ENCODE measurements at regions not wholly inside any gene's neighbourhood (a gene's known extent, or its start where the extent isn't known, plus 50 kb on each side); places are given as distances from the start of the nearest gene placed in this dataset.
"Not testable (repeated sequence)": the region's sequence is repeated elsewhere in the genome, so short reads cannot be mapped to it uniquely, and the experiment has no call there.

- Histone ChIP-seq H3K4me1 (ENCODE audit: control insufficient read depth, insufficient read depth, low read length, poor library complexity, severe bottlenecking) (no peaks in the 10 kb centered on the region), H3K9me3 (ENCODE audit: control insufficient read depth, low read length) (no peaks in the 10 kb centered on the region), H3K4me3 (ENCODE audit: insufficient read depth, low read depth, low read length, poor library complexity, severe bottlenecking) (no peak overlapping the region), H3K27me3 (replicated peaks; ENCODE audit: control insufficient read depth, insufficient read depth, low read length, poor library complexity, severe bottlenecking) (no peaks in the 10 kb centered on the region), H3K27ac (ENCODE audit: insufficient read depth, low read length, poor library complexity, severe bottlenecking) (no peak overlapping the region), H3K36me3 (ENCODE audit: control insufficient read depth, insufficient read depth, low read length) (no peaks in the 10 kb centered on the region)
- DNase-seq = no peak
Measured at GRCh38 chr5:118439831-118440230, 548.5 kb downstream of the DTWD2 start.

GRCh38 chr5:118435131-118435530, 553.2 kb downstream of the DTWD2 start:
- H3K4me1 ChIP-seq (ENCODE audit: control insufficient read depth, insufficient read depth, low read length, poor library complexity, severe bottlenecking) = no peaks in the 10 kb centered on the region
- no peak overlapping the region for H3K4me3 ChIP-seq (ENCODE audit: insufficient read depth, low read depth, low read length, poor library complexity, severe bottlenecking)
- no peaks in the 10 kb centered on the region for H3K36me3 ChIP-seq (ENCODE audit: control insufficient read depth, insufficient read depth, low read length)
- no peak overlapping the region for H3K27ac ChIP-seq (ENCODE audit: insufficient read depth, low read length, poor library complexity, severe bottlenecking)
- no peak for DNase-seq
- H3K9me3 ChIP-seq (ENCODE audit: control insufficient read depth, low read length) = no peaks in the 10 kb centered on the region
- H3K27me3 ChIP-seq (replicated peaks; ENCODE audit: control insufficient read depth, insufficient read depth, low read length, poor library complexity, severe bottlenecking) = no peaks in the 10 kb centered on the region

- Histone ChIP-seq H3K27ac (ENCODE audit: insufficient read depth, low read length, poor library complexity, severe bottlenecking) (no peak overlapping the region), H3K9me3 (ENCODE audit: control insufficient read depth, low read length) (no peaks in the 10 kb centered on the region), H3K4me3 (ENCODE audit: insufficient read depth, low read depth, low read length, poor library complexity, severe bottlenecking) (no peak overlapping the region), H3K4me1 (ENCODE audit: control insufficient read depth, insufficient read depth, low read length, poor library complexity, severe bottlenecking) (no peaks in the 10 kb centered on the region), H3K36me3 (ENCODE audit: control insufficient read depth, insufficient read depth, low read length) (no peaks in the 10 kb centered on the region), H3K27me3 (replicated peaks; ENCODE audit: control insufficient read depth, insufficient read depth, low read length, poor library complexity, severe bottlenecking) (no peaks in the 10 kb centered on the region)
- no peak for DNase-seq
Measured at GRCh38 chr5:118434522-118434921, 553.8 kb downstream of the DTWD2 start.

- H3K27me3 ChIP-seq (replicated peaks; ENCODE audit: control insufficient read depth, insufficient read depth, low read length, poor library complexity, severe bottlenecking) = no peaks in the 10 kb centered on the region
- no peak overlapping the region for H3K27ac ChIP-seq (ENCODE audit: insufficient read depth, low read length, poor library complexity, severe bottlenecking)
- no peak overlapping the region for H3K4me3 ChIP-seq (ENCODE audit: insufficient read depth, low read depth, low read length, poor library complexity, severe bottlenecking)
- no peaks in the 10 kb centered on the region for H3K9me3 ChIP-seq (ENCODE audit: control insufficient read depth, low read length)
- no peak for DNase-seq
- no peaks in the 10 kb centered on the region for H3K36me3 ChIP-seq (ENCODE audit: control insufficient read depth, insufficient read depth, low read length)
- H3K4me1 ChIP-seq (ENCODE audit: control insufficient read depth, insufficient read depth, low read length, poor library complexity, severe bottlenecking) = no peaks in the 10 kb centered on the region
Measured at GRCh38 chr5:118430076-118430475, 558.3 kb downstream of the DTWD2 start.

GRCh38 chr5:118407958-118408357, 580.4 kb downstream of the DTWD2 start:
- Histone ChIP-seq H3K9me3 (ENCODE audit: control insufficient read depth, low read length) (no peaks in the 10 kb centered on the region), H3K4me1 (ENCODE audit: control insufficient read depth, insufficient read depth, low read length, poor library complexity, severe bottlenecking) (no peaks in the 10 kb centered on the region), H3K4me3 (ENCODE audit: insufficient read depth, low read depth, low read length, poor library complexity, severe bottlenecking) (no peak overlapping the region), H3K27ac (ENCODE audit: insufficient read depth, low read length, poor library complexity, severe bottlenecking) (no peak overlapping the region), H3K27me3 (replicated peaks; ENCODE audit: control insufficient read depth, insufficient read depth, low read length, poor library complexity, severe bottlenecking) (no peaks in the 10 kb centered on the region), H3K36me3 (ENCODE audit: control insufficient read depth, insufficient read depth, low read length) (no peaks in the 10 kb centered on the region)
- no peak for DNase-seq

- H3K27ac ChIP-seq (ENCODE audit: insufficient read depth, low read length, poor library complexity, severe bottlenecking) = no peak overlapping the region
- H3K4me1 ChIP-seq (ENCODE audit: control insufficient read depth, insufficient read depth, low read length, poor library complexity, severe bottlenecking) = no peaks in the 10 kb centered on the region
- no peaks in the 10 kb centered on the region for H3K9me3 ChIP-seq (ENCODE audit: control insufficient read depth, low read length)
- no peak for DNase-seq
- no peak overlapping the region for H3K4me3 ChIP-seq (ENCODE audit: insufficient read depth, low read depth, low read length, poor library complexity, severe bottlenecking)
- H3K27me3 ChIP-seq (replicated peaks; ENCODE audit: control insufficient read depth, insufficient read depth, low read length, poor library complexity, severe bottlenecking) = no peaks in the 10 kb centered on the region
- H3K36me3 ChIP-seq (ENCODE audit: control insufficient read depth, insufficient read depth, low read length) = no peaks in the 10 kb centered on the region
Measured at GRCh38 chr5:118405650-118406061, 582.7 kb downstream of the DTWD2 start.

- H3K36me3 ChIP-seq (ENCODE audit: control insufficient read depth, insufficient read depth, low read length) = no peaks in the 10 kb centered on the region
- H3K4me3 ChIP-seq (ENCODE audit: insufficient read depth, low read depth, low read length, poor library complexity, severe bottlenecking) = no peak overlapping the region
- H3K27ac ChIP-seq (ENCODE audit: insufficient read depth, low read length, poor library complexity, severe bottlenecking) = no peak overlapping the region
- DNase-seq = no peak
- H3K4me1 ChIP-seq (ENCODE audit: control insufficient read depth, insufficient read depth, low read length, poor library complexity, severe bottlenecking) = no peaks in the 10 kb centered on the region
- no peaks in the 10 kb centered on the region for H3K27me3 ChIP-seq (replicated peaks; ENCODE audit: control insufficient read depth, insufficient read depth, low read length, poor library complexity, severe bottlenecking)
- H3K9me3 ChIP-seq (ENCODE audit: control insufficient read depth, low read length) = no peaks in the 10 kb centered on the region
Measured at GRCh38 chr5:118397236-118397635, 591.1 kb downstream of the DTWD2 start.

GRCh38 chr5:118392491-118392890, 595.9 kb downstream of the DTWD2 start:
- no peaks in the 10 kb centered on the region for H3K36me3 ChIP-seq (ENCODE audit: control insufficient read depth, insufficient read depth, low read length)
- no peak for DNase-seq
- H3K4me3 ChIP-seq (ENCODE audit: insufficient read depth, low read depth, low read length, poor library complexity, severe bottlenecking) = no peak overlapping the region

GRCh38 chr5:118382931-118383330, 605.4 kb downstream of the DTWD2 start:
- H3K27ac ChIP-seq (ENCODE audit: insufficient read depth, low read length, poor library complexity, severe bottlenecking); H3K4me3 ChIP-seq (ENCODE audit: insufficient read depth, low read depth, low read length, poor library complexity, severe bottlenecking); H3K9me3 ChIP-seq (ENCODE audit: control insufficient read depth, low read length); H3K36me3 ChIP-seq (ENCODE audit: control insufficient read depth, insufficient read depth, low read length); DNase-seq; H3K27me3 ChIP-seq (replicated peaks; ENCODE audit: control insufficient read depth, insufficient read depth, low read length, poor library complexity, severe bottlenecking); H3K4me1 ChIP-seq (ENCODE audit: control insufficient read depth, insufficient read depth, low read length, poor library complexity, severe bottlenecking): not testable (repeated sequence)

More at GRCh38 chr5:118392491-118392890, 595.9 kb downstream of the DTWD2 start:
- Histone ChIP-seq H3K9me3 (ENCODE audit: control insufficient read depth, low read length) (no peaks in the 10 kb centered on the region), H3K4me1 (ENCODE audit: control insufficient read depth, insufficient read depth, low read length, poor library complexity, severe bottlenecking) (no peaks in the 10 kb centered on the region), H3K27ac (ENCODE audit: insufficient read depth, low read length, poor library complexity, severe bottlenecking) (no peak overlapping the region), H3K27me3 (replicated peaks; ENCODE audit: control insufficient read depth, insufficient read depth, low read length, poor library complexity, severe bottlenecking) (no peaks in the 10 kb centered on the region)

- H3K9me3 ChIP-seq (ENCODE audit: control insufficient read depth, low read length) = no peaks in the 10 kb centered on the region
- no peaks in the 10 kb centered on the region for H3K27me3 ChIP-seq (replicated peaks; ENCODE audit: control insufficient read depth, insufficient read depth, low read length, poor library complexity, severe bottlenecking)
- DNase-seq = no peak
- no peak overlapping the region for H3K4me3 ChIP-seq (ENCODE audit: insufficient read depth, low read depth, low read length, poor library complexity, severe bottlenecking)
- no peaks in the 10 kb centered on the region for H3K36me3 ChIP-seq (ENCODE audit: control insufficient read depth, insufficient read depth, low read length)
- no peak overlapping the region for H3K27ac ChIP-seq (ENCODE audit: insufficient read depth, low read length, poor library complexity, severe bottlenecking)
- no peaks in the 10 kb centered on the region for H3K4me1 ChIP-seq (ENCODE audit: control insufficient read depth, insufficient read depth, low read length, poor library complexity, severe bottlenecking)
Measured at GRCh38 chr5:118379470-118379869, 608.9 kb downstream of the DTWD2 start.

- no peaks in the 10 kb centered on the region for H3K4me1 ChIP-seq (ENCODE audit: control insufficient read depth, insufficient read depth, low read length, poor library complexity, severe bottlenecking)
- H3K27me3 ChIP-seq (replicated peaks; ENCODE audit: control insufficient read depth, insufficient read depth, low read length, poor library complexity, severe bottlenecking) = no peaks in the 10 kb centered on the region
- no peak overlapping the region for H3K27ac ChIP-seq (ENCODE audit: insufficient read depth, low read length, poor library complexity, severe bottlenecking)
- no peak for DNase-seq
- H3K36me3 ChIP-seq (ENCODE audit: control insufficient read depth, insufficient read depth, low read length) = no peaks in the 10 kb centered on the region
- H3K4me3 ChIP-seq (ENCODE audit: insufficient read depth, low read depth, low read length, poor library complexity, severe bottlenecking) = no peak overlapping the region
- no peaks in the 10 kb centered on the region for H3K9me3 ChIP-seq (ENCODE audit: control insufficient read depth, low read length)
Measured at GRCh38 chr5:118378959-118379358, 609.4 kb downstream of the DTWD2 start.

All from effector memory CD4-positive, alpha-beta T cell (primary cell).